Skin of body (tissue), 1 donor: ENCODE measurements at regions not wholly inside any gene's neighbourhood (a gene's known extent, or its start where the extent isn't known, plus 50 kb on each side); places are given as distances from the start of the nearest gene placed in this dataset.
"Not testable (repeated sequence)": the region's sequence is repeated elsewhere in the genome, so short reads cannot be mapped to it uniquely, and the experiment has no call there.

Experiments
- DNase-seq: peaks from one replicate; lab custom pipeline; 2025; lab: John Stamatoyannopoulos, UW

DNA sequence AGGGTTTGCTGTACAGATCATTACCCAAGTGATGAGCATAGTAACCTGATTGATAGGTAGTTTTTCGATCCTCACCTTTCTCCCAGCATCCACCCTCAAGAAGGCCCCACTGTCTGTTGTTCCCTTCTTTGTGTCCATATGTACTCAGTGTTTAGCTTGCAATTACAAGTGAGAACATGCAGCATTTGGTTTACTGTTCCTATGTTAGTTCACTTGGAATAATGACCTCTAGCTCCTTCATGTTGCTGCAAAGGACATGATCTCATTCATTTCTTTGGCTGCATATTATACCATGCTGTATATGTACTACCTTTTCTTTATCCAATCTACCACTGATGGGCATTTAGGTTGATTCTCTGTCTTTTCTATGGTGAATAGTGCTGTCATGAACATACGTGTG, 181.6 kb upstream of the FOXG1 start:
- DNase-seq, result no peak

DNA sequence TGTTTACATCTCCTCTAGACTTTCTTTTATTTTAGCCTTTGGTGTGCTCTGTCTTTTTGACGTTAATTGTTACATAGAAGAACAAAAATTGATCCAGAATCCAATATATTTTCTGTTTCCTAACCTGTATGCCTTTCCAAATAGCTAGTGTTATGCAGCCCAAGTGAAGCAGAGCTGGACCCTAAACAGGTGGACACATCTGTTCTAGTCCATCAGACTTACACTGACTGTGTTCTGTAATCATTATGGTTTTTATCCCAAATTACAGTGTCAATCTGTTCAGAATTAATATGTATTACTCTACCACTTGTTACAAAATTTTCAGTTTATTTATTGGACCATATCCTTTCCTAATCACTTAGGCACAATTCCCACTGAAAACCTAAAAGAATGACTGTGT, 176.8 kb upstream of the FOXG1 start:
- no peak for DNase-seq

DNA sequence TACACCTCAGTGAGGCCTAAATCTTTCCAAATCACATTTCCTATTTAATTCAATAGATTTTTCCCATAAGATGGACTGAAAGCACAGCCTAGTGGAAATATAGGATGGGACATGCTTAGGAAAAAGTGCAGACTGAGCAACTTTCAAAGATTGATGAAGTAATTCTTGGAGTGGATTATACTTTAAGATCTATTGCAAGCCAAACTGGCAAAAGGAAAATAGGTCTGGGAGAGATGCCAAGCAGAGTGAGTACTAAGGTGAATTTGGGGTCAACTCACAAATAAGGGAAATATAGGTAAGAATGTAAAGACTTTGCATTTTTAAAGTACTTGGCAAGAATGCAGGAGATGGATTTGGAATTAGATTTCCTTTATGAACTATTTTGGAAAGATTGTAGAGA, 170.2 kb upstream of the FOXG1 start:
- peak; percentile 61 for DNase-seq

DNA sequence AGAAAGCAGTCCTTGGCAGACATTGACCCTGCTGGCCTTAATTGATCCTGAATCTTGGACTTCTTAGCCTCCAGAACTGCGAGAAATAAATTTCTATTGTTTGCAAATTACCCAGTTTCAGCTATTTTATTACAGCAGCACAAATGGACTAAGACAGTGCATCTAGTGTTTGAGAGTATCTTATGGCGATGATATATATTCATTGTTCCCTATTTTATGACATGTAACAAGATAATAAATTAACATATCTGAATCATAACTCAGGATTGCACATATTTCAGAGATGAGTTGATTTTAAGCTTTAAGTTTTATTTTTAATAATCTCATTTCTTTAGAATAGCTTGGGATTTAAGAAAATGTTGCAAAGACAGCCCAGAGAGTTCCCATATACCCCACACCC, 167.4 kb upstream of the FOXG1 start:
- no peak for DNase-seq

DNA sequence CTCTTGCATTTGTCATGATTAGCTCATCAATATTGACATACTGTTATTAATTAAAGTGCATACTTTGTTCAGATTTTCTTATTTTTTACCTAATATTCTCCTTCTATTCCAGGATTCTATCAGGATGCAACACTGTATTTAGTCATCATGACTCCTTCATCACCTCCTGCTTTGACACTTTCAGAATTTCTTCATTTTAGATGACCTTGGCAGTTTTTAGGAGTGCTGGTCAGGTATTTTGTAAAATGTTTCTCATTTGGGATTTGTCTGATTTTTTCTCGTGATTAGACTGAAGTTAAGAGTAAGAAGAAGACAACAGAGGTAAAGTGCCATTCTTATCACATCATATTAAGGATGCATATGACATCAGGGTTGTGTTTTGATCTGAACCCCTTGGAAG, 167.0 kb upstream of the FOXG1 start:
- DNase-seq, result no peak

DNA sequence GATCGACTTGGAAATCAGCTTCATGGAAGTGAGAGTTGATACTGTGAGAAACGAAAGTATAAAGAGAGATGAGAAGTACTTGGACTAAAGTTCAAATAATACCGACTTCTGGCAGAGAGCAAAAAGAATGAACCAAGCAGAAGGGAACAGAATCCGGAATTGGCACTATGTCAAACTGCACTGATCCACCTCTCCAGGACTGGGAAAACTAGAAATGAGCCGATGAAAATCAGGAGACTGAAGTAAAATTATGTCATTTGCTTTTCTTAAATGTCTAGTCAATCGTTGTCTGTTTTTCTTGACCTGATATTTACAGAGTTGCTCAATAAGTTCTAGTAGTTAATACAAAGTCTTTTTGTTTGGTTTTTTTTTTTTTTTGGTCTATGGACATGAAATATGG, 163.0 kb upstream of the FOXG1 start:
- DNase-seq, result no peak

DNA sequence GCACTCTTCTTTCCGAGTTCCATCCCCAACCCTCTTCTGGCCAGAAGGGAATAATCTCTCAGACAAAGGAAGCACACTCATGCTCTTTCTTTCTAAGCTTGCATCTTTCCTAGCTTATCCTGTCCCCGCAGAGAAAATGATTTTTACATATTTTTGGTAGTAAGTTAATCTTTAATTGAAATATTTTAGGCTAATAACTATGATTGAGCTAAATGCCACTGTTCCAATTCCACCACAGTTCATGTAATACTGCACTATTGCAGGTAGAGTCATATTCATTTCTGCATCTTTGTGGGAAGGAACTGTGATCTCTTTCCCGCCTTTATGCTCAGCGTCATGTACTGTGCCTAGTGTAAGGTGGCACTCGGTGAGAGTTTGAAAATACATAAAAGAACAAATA, 158.9 kb upstream of the FOXG1 start:
- DNase-seq, result no peak

DNA sequence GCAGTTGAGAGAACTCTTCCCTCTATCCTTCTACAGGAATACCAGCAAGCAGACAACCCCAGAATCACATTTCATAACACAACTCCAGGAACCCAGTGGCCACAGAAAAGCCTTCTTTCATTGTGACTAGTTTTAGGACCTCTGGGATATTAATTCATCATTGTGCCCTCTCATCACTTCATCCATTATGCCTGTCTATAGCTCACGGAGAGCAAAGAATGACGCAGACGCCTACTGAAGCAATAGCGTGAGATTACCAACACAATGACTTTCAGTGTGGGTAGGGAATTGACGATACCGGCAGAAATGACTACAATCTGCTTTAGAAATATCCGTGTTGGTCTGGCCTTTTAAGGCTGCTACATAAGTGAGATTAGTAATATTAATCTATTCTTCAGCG, 158.1 kb upstream of the FOXG1 start:
- peak; percentile 1 for DNase-seq

DNA sequence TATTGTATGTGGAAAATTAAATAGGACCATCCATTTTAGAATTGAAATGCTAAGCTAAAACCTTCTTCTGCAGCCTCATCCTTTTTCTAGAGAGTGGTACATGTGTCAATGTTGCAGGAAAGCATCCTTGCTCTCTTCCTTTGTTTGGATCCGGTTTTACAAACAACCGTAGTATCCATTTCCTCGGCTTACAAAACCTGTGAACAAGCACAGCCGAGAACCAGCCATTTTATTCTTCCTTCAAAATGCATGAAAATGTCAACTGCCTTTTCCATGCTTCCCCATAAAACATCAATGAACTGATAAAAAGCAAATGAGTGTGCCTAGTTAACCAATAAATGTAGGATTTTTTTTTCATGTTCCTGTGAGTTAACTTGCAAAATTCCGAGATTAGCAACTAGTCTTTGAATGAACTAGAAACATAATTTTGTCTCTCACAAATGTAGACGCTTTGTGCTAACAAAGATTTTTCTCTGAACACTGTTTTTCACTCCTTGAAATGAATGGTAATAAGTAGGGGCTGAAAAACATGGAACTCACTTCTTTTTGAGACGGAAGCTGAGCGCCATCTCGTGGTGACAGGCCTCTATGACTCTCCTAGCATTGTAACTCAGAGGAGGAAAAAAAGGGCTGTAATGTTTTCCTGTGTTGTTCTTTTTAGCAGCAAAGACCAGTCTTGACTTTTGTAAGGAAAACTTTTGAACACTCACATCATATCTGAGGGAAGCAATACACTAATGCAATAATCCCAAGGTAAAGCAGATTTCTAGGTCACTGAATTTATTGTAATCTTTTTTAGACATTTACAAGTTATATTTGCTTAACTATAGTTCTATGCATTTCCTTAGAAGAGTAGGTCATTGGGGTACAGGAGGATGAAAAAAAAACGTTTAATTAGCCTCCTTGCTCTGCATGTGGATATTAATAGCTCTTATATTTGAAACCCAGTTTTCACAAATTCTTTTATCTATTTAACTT, 157.4 kb upstream of the FOXG1 start:
- DNase-seq, result peak; percentile 18

DNA sequence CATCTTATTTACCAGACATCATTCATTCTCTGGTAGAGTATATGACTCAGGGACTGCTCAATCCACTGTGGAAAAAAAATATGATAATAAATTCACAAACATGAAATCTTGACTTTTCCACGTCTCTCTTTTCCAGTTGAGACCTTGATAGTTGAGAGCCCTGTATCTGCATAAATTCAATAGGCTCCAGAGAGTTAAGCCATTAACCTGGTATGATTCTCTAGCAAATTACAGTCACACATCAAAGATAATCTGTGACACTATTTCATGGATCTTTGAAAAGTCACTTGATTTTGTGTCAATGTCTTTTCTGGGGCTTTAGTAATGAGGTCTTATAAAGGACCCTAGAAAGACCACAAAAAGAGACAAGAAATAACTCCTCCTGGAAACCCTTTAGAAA, 154.2 kb upstream of the FOXG1 start:
- DNase-seq, result no peak

DNA sequence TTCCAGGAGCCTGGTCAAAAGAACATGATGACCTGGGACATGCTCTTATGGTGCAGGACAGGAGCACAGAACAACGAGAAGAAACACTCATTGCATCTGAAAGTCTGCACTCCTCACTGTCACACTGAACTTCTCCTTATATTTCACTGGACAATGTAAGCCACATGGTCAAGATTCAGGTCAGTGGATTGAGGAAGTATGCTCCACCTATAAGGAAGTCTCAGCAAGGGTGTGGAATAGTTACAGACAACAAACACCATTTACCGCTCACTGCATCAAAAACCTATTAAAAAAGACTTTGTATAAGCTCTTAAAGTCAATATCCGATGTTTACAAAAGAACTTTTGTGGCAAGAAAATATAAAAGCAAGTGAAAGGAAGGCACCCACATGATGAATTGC, 153.1 kb upstream of the FOXG1 start:
- no peak for DNase-seq

DNA sequence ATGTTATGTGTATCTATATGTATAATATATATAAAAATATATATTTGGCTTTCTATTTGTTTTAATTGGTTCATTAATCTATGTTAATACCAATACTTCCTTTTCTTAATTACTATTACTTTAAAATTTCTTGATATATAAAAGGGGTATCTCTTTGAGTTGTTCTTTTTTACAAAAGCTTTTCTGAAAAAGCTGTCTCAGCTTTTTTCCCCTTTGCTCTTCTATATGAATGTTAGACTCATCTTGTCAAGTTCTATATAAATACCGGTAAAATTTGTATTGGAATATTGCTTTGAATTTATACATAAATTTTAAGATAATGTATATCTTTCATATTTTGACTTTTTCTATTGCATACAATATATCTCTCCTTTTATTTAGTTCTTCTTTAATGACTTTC, 139.8 kb upstream of the FOXG1 start:
- DNase-seq, result no peak

DNA sequence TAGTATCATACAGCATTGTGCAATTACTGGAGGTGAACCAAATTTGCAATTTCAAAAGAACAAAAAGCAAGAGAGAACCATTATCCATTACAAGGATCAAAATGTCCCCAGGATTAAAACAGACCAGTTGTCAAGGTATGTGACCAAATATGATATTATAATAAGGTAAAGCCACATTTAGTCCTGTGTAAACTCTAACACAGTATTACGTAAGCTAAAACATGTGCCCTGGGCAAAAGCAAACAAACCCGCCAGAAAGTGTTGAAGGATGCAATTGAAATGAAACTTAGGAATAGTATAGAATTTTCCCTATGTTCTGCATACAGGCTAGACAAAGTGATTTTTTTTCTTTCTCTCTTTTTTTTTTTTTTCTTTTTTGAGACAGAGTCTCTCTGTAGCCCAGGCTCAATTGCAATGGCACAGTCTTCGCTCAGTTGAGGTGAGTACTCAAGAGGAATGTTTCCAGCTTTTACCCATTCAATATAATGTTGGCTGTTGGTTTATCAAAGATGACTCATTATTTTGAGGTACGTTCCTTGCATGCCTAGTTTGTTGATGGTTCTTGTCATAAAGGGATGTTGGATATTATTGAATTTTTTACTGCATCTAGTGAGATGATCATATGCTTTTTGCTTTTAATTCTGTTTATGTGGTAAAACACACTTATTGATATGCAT, 137.1 kb upstream of the FOXG1 start:
- DNase-seq, result no peak

DNA sequence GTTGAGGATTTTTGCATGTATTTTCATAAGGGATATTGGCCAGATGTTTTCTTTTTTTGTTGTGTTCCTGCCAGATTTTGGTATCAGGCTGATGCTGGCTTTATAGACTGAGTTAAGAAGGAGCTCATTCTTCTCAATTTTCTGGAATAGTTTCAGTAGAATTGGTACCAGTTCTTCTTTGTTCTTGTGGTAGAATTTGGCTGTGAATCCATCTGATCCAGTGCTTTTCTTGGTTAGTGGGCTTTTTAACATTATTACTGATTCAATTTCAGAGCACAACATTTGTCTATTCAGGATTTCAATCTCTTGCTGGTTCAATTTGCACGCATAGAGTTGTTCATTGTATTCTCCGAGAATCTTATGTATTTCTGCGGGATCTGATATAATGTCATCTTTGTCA, 136.5 kb upstream of the FOXG1 start:
- DNase-seq, result no peak

DNA sequence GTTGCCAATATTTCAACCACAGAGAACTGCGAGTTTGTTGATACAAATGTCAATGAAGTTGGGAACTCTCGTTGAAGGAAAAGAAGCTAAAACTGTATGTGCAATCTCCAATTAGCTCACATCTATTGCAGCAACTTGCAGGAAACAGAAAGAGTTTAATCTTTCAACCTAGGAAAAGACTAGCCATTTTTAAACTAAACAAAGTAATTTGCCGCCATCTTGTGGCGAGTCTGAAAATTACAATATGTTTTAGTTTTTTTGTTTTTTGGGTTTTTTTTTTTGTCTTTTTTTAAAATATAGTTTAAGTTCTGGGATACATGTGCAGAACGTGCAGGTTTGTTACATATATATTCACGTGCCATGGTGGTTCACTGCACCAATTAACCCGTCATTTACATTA, 131.2 kb upstream of the FOXG1 start:
- peak; percentile 5 for DNase-seq

DNA sequence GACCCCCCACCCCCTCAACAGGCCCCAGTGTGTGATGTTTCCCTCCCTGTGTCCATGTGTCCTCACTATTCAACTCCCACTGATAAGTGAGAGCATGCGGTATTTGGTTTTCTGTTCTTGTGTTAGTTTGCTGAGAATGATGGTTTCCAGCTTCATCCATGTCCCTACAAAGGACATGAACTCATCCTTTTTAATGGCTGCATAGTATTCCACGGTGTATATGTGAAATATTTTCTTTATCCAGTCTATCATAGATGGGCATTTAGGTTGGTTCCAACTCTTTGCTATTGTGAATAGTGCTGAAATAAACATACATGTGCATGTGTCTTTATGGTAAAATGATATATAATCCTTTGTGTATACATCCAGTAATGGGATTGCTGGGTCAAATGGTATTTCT, 130.8 kb upstream of the FOXG1 start:
- not testable (repeated sequence) for DNase-seq

DNA sequence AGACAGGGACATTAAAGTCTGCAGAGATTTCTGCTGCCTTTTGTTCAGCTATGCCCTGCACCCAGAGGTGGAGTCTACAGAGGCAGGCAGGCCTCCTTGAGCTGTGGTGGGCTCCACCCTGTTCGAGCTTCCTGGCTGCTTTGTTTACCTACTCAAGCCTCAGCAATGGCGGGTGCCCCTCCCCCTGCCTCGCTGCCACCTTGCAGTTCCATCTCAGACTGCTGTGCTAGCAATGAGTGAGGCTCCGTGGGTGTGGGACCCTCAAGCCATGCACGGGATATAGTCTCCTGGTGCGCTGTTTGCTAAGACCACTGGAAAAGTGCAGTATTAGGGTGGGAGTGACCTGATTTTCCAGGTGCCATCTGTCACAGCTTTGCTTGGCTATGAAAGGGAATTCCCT, 125.4 kb upstream of the FOXG1 start:
- DNase-seq, result not testable (repeated sequence)

DNA sequence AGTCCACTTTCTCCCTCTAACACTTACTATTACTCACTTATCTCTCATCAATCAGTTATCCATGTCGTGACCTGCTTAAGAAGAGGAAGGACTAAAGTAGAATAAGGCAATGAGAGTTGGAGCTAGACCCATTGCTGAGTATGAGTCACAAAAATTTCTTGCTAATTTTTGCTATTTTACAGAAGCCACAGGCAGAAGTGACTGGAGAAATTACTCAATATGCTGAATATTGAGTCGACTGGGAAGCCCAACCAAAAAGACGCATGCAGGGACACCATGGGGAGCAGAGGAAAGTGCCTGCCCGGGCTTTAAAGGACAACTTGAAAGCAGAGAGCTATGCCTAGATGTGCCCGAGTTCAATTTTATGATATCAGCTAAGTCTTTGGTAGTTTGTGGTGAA, 115.4 kb upstream of the FOXG1 start:
- DNase-seq, result no peak

DNA sequence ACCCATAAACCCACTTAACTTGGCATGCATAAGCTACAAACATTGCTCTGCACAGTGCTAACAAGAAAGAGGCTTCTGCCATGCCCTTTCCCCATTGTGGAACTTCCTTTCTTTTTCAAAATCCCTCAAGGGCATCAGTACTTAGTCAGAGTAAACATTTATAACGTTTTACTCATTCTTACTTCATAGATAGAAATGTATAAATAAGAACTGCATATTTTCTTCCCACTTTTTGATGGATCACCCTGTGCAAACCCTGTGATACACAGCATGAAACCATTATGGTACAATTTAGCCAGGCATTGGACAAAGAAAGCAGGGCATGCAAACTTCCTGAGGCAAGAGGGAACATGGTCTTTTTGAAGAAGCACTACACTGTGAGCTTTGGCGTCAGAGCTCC, 113.8 kb upstream of the FOXG1 start:
- no peak for DNase-seq

DNA sequence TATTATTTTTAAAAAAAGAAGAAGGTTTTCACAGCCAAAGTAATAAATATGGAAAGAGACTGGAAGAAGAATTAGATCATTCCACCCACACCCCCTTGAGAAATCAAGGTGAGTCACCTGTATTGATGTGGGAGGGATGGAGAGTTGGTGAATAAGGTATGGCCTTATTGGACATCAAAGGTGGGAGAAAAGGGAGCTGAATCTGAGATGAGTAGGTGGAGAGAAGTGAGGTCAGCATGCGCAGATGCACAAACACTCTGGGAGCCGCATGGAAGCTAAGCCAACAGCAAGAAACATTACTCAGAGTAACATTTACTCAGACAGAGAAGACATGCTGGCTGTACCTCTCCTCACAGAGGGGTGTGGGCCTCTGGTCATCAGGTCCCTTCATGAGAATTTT, 113.1 kb upstream of the FOXG1 start:
- no peak for DNase-seq

DNA sequence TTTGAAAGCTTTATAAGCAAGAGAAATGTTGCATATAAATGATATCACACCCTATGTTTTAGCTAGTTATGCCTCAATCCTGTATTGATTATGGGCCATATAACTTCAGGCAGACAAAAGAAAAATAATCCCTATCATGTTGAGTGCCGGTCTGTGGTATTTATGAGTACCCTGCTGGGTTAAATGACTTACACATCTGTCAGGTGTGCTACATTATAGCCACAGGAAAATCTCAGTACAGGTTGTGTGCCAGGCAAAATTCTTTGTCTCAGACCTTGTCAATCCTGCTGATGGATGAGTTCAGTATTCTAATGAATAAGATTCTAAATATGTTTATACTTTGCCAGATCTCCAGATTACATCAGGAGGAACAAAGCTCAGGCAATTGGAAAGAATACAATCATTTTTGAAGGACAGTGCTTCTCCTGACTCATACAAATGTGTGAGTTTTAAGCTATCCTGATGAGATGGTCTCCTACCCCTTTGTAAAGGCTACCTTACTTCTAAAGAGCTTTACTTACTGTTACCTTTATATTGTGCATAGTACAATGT, 109.8 kb upstream of the FOXG1 start:
- no peak for DNase-seq

DNA sequence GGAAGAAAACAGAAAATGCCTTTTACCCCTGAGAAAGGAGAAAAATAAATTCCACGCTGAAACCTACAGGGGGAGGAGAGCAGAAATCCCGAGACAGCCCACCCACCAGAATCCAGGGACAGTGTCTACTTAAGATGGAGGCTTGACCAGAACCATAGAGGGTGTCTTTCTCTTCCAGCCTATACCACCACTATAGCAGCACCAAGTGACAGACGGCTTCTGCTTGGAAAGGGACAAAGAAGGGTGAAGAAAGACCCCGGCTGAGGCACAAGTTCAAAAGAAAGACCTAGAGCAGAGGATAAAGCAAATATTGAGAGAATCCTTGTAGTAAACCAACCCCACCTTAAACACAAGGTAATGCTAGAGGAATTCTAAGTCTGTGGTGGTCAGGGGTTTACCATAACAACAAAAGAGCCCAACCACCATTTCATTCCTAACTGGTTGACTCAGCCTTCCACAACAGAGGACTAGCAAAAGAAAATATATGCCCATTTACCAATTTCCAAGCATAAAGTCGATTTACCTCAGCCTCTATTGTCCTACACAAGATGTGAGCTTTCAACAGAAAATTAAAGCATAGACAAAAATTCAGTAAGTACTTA, 105.3 kb upstream of the FOXG1 start:
- DNase-seq, result no peak
